ENCODE measurements at regions not wholly inside any gene's neighbourhood (a gene's known extent, or its start where the extent isn't known, plus 50 kb on each side); places are given as distances from the start of the nearest gene placed in this dataset.

DNA sequence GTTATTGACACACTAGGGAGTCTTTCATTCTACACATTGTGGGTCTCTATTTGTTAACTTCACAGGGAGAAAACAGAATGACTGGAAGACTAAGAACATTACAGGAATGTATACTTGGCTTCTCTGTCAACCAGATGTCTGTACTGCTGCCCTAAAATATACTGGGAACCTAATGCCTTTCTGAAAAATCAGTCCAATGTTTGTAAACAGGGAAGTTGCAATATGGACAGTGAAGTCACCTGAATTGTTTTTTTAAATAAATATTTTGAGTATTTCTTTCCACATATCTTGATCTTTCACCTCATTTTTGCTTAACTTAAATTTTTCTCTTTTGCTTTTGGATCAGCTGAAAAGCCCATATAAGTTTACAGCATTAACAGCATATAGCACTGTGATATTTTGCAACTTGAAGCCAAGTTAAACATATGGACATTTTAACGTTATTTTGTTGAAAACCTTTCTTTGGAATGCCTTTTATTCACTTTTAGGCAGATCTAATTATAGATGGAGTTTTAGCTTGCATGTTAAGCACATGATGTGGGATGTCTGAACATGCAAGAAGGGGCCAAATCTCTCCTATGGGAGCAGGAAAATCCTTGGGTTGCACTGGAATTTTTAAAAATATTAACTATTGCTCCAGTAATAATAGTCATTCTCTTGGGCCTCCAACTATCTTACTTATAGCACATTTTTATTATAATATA lies 137.7 kb upstream of the TWIST2 start:
- Histone ChIP-seq H3K27me3 (ENCODE audit: control insufficient read depth in 2 of 2, insufficient read depth in 2 of 2, low read length in 2 of 2) (peaks cover 8 to 10% of the 10 kb centered on the region in 2 donors), H4K20me1 (ENCODE audit: insufficient read depth, low read length) (no peaks in the 10 kb centered on the region), H3K4me1 (ENCODE audit: control insufficient read depth in 1 of 2, insufficient read depth in 2 of 2, low read length in 2 of 2) (no peaks in the 10 kb centered on the region), H3K4me3 (replicated peaks in 1 of 3; ENCODE audit: low read depth in 2 of 3, low read length in 3 of 3) (no peak overlapping the region), H3K9me3 (replicated peaks in 1 of 2; ENCODE audit: control insufficient read depth in 1 of 2, insufficient read depth in 1 of 2, low read length in 2 of 2) (no peaks in the 10 kb centered on the region), H3K27ac (ENCODE audit: low read depth in 1 of 2, low read length in 2 of 2) (no peak overlapping the region), H3K79me2 (ENCODE audit: insufficient read depth, low read length) (no peaks in the 10 kb centered on the region), H3K4me2 (replicated peaks; ENCODE audit: extremely low read depth, low read length, poor library complexity, severe bottlenecking) (no peak overlapping the region), H3K9ac (ENCODE audit: insufficient read depth, low read length, poor library complexity, severe bottlenecking) (no peak overlapping the region), H2AFZ (ENCODE audit: insufficient read depth, low read depth, low read length, poor library complexity, severe bottlenecking) (no peak overlapping the region), H3K36me3 (replicated peaks in 1 of 2; ENCODE audit: control insufficient read depth in 1 of 2, insufficient read depth in 2 of 2, low read length in 2 of 2) (no peaks in the 10 kb centered on the region)
- H3K36me3 Mint-ChIP-seq = no peaks in the 10 kb centered on the region
- no peak overlapping the region for H3K4me3 Mint-ChIP-seq
- no peak for DNase-seq
- peaks cover 7 to 17% (median 15%) of the 10 kb centered on the region in 3 donors for H3K27me3 Mint-ChIP-seq (ENCODE audit: low read depth in 3 of 3)
- no peak overlapping the region for H3K27ac Mint-ChIP-seq
- intact Hi-C loops (cut with micrococcal nuclease) = no loop called here
- TF ChIP-seq, protein P1, sequence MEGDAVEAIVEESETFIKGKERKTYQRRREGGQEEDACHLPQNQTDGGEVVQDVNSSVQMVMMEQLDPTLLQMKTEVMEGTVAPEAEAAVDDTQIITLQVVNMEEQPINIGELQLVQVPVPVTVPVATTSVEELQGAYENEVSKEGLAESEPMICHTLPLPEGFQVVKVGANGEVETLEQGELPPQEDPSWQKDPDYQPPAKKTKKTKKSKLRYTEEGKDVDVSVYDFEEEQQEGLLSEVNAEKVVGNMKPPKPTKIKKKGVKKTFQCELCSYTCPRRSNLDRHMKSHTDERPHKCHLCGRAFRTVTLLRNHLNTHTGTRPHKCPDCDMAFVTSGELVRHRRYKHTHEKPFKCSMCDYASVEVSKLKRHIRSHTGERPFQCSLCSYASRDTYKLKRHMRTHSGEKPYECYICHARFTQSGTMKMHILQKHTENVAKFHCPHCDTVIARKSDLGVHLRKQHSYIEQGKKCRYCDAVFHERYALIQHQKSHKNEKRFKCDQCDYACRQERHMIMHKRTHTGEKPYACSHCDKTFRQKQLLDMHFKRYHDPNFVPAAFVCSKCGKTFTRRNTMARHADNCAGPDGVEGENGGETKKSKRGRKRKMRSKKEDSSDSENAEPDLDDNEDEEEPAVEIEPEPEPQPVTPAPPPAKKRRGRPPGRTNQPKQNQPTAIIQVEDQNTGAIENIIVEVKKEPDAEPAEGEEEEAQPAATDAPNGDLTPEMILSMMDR (IDR thresholded peaks at IDR 0.05) = no peak
- WGBS (ENCODE audit: insufficient coverage) = no CpG with 5 or more reads among the region's 1 CpG
- H3K4me1 Mint-ChIP-seq = no peaks in the 10 kb centered on the region
- peaks cover 0 to 1% (median 0%) of the 10 kb centered on the region in 7 donors for H3K9me3 Mint-ChIP-seq

DNA sequence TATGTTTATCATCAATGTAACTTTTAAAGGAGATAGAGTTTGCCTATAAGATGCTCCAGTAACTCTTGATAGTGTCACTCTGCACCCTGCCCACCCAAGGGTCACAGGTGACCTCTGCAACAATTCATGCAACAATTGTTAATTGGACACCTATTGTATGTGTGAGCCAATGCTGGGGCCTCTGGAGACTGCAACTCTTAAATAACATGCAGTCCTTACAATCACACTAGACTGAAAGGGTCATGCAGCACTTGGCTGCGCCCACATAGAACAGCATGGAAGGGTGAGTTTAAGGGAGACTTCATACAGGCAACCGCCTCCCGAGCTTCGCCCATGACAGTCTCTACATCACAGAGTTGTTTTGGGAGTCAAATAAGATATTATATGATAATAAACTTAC lies 137.1 kb upstream of the TWIST2 start:
- intact Hi-C loops (cut with micrococcal nuclease) = no loop called here
- Histone ChIP-seq H3K9ac (ENCODE audit: insufficient read depth, low read length, poor library complexity, severe bottlenecking) (no peak overlapping the region), H2AFZ (ENCODE audit: insufficient read depth, low read depth, low read length, poor library complexity, severe bottlenecking) (no peak overlapping the region), H3K36me3 (replicated peaks in 1 of 2; ENCODE audit: control insufficient read depth in 1 of 2, insufficient read depth in 2 of 2, low read length in 2 of 2) (no peaks in the 10 kb centered on the region), H3K4me3 (replicated peaks in 1 of 3; ENCODE audit: low read depth in 2 of 3, low read length in 3 of 3) (no peak overlapping the region), H3K4me2 (replicated peaks; ENCODE audit: extremely low read depth, low read length, poor library complexity, severe bottlenecking) (no peak overlapping the region), H4K20me1 (ENCODE audit: insufficient read depth, low read length) (no peaks in the 10 kb centered on the region), H3K27ac (ENCODE audit: low read depth in 1 of 2, low read length in 2 of 2) (no peak overlapping the region), H3K79me2 (ENCODE audit: insufficient read depth, low read length) (no peaks in the 10 kb centered on the region), H3K4me1 (ENCODE audit: control insufficient read depth in 1 of 2, insufficient read depth in 2 of 2, low read length in 2 of 2) (no peaks in the 10 kb centered on the region), H3K27me3 (ENCODE audit: control insufficient read depth in 2 of 2, insufficient read depth in 2 of 2, low read length in 2 of 2) (peaks cover 10 to 12% of the 10 kb centered on the region in 2 donors), H3K9me3 (replicated peaks in 1 of 2; ENCODE audit: control insufficient read depth in 1 of 2, insufficient read depth in 1 of 2, low read length in 2 of 2) (no peaks in the 10 kb centered on the region)
- Mint-ChIP-seq H3K27me3 (ENCODE audit: low read depth in 3 of 3) (peaks cover 5 to 18% (median 17%) of the 10 kb centered on the region in 3 donors), H3K36me3 (no peaks in the 10 kb centered on the region), H3K9me3 (peaks cover 0 to 1% (median 0%) of the 10 kb centered on the region in 7 donors), H3K4me3 (no peak overlapping the region), H3K27ac (no peak overlapping the region), H3K4me1 (no peaks in the 10 kb centered on the region)
- no peak for DNase-seq
- TF ChIP-seq, protein P1 (IDR thresholded peaks at IDR 0.05) = no peak
- WGBS (ENCODE audit: insufficient coverage) = no CpG with 5 or more reads among the region's 4 CpGs

Measured in CD14-positive monocyte (primary cell).